Glutamatergic neuron (in vitro differentiated cells): ENCODE measurements at regions not wholly inside any gene's neighbourhood (a gene's known extent, or its start where the extent isn't known, plus 50 kb on each side); places are given as distances from the start of the nearest gene placed in this dataset.

Experiments used
- DNase-seq: peaks from one replicate; pipeline ENCODE4 v3.0.0; 2022
- H3K27ac Mint-ChIP-seq: one replicate; pipeline ENCODE4 v1.8.0; 2020; ENCODE audit warnings: mild to moderate bottlenecking, mixed read lengths, inconsistent platforms; ENCODE audit not compliant: unreplicated experiment
- H3K27me3 Mint-ChIP-seq: one replicate; pipeline ENCODE4 v1.8.0; 2020; ENCODE audit warnings: mild to moderate bottlenecking, moderate library complexity, mixed read lengths, inconsistent platforms; ENCODE audit not compliant: unreplicated experiment
- H3K36me3 Mint-ChIP-seq: one replicate; pipeline ENCODE4 v1.8.0; 2020; ENCODE audit warnings: mild to moderate bottlenecking, mixed read lengths, inconsistent platforms; ENCODE audit not compliant: unreplicated experiment
- H3K4me1 Mint-ChIP-seq: one replicate; pipeline ENCODE4 v1.8.0; 2020; ENCODE audit warnings: mild to moderate bottlenecking, low read depth, mixed read lengths, inconsistent platforms; ENCODE audit not compliant: unreplicated experiment
- H3K4me3 Mint-ChIP-seq: one replicate; pipeline ENCODE4 v1.8.0; 2020; ENCODE audit warnings: mild to moderate bottlenecking, mixed read lengths, inconsistent platforms; ENCODE audit not compliant: unreplicated experiment
- H3K9me3 Mint-ChIP-seq: one replicate; pipeline ENCODE4 v1.8.0; 2020; ENCODE audit warnings: mild to moderate bottlenecking, moderate library complexity, mixed read lengths, inconsistent platforms; ENCODE audit not compliant: unreplicated experiment
- TF ChIP-seq, protein P1 (sequence below): fragments of 200-600 bp; sonication (generic); IDR thresholded peaks from one replicate; pipeline ENCODE4 v1.5.0; 2021; ENCODE audit not compliant: partially characterized antibody, unreplicated experiment

DNA sequence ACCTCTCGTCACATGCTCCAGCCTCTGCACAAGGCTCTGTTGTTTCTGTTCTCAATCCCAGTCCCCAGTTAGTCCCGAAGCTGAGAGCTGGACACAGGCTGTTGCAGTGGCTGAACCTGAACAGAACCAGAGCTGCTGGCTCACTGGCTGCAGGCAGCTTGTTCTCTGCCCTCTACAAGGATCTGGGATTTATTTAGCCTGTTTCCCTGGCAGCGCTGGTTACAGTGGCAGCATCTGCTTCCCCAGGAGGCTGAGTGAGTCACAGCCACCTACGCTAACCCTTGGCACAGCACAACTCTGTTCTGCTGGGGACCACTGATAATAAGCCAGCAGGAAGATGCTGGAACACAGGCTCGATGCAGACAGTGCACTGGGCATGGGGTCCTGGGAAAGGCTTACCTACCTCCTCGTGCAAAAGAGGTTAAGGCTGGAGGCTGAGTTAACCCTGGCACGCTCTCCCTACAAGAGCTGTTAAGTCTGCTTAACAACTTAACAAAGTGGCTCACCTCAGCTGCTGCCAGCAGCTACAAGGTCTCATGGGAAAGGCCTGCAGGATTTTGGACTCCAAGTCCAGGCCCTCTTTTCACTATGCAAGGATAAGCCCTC, 299.6 kb downstream of the PCNX1 start:
- TF ChIP-seq, protein P1, sequence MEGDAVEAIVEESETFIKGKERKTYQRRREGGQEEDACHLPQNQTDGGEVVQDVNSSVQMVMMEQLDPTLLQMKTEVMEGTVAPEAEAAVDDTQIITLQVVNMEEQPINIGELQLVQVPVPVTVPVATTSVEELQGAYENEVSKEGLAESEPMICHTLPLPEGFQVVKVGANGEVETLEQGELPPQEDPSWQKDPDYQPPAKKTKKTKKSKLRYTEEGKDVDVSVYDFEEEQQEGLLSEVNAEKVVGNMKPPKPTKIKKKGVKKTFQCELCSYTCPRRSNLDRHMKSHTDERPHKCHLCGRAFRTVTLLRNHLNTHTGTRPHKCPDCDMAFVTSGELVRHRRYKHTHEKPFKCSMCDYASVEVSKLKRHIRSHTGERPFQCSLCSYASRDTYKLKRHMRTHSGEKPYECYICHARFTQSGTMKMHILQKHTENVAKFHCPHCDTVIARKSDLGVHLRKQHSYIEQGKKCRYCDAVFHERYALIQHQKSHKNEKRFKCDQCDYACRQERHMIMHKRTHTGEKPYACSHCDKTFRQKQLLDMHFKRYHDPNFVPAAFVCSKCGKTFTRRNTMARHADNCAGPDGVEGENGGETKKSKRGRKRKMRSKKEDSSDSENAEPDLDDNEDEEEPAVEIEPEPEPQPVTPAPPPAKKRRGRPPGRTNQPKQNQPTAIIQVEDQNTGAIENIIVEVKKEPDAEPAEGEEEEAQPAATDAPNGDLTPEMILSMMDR: no peak
- no peaks in the 10 kb centered on the region for H3K4me1 Mint-ChIP-seq
- no peak for DNase-seq
- no peak overlapping the region for H3K4me3 Mint-ChIP-seq
- H3K9me3 Mint-ChIP-seq: peaks cover 5% of the 10 kb centered on the region
- no peak overlapping the region for H3K27ac Mint-ChIP-seq
- no peaks in the 10 kb centered on the region for H3K27me3 Mint-ChIP-seq
- H3K36me3 Mint-ChIP-seq: peaks cover 11% of the 10 kb centered on the region

DNA sequence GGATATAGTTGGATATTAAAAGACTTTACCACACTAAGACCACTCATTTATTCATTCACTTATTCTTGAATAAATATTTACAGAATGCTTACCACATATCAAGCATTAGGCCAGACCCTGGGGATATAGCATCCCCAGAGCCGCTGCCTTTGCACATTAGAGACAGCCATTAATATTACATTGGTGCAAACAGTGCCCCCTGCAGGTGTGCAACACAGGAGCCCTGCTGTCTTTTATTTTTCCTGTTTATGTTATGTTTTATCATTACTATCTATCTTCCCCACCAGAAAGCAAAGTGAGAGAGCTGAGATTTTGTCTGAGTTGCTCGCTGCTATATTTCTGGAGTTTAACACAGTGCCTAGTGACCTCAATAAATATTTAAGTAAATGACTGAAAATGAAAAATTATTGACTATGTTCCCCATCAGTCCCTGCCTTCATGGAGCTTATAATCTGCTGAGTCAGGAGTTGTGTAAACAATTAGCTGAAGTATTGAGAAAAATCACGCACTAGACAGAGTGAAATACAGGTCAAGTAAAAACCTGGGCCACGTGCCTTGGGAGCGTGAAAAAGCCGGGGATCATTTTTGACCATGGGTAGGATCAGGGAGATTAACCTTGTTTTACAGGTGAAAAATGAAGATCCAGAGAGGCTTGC, 301.6 kb downstream of the PCNX1 start:
- peaks cover 7% of the 10 kb centered on the region for H3K4me1 Mint-ChIP-seq
- H3K4me3 Mint-ChIP-seq: no peak overlapping the region
- H3K27me3 Mint-ChIP-seq: no peaks in the 10 kb centered on the region
- peaks cover 5% of the 10 kb centered on the region for H3K9me3 Mint-ChIP-seq
- peaks cover 7% of the 10 kb centered on the region for H3K36me3 Mint-ChIP-seq
- DNase-seq: no peak
- TF ChIP-seq, protein P1: peak; percentile 28
- no peak overlapping the region for H3K27ac Mint-ChIP-seq

DNA sequence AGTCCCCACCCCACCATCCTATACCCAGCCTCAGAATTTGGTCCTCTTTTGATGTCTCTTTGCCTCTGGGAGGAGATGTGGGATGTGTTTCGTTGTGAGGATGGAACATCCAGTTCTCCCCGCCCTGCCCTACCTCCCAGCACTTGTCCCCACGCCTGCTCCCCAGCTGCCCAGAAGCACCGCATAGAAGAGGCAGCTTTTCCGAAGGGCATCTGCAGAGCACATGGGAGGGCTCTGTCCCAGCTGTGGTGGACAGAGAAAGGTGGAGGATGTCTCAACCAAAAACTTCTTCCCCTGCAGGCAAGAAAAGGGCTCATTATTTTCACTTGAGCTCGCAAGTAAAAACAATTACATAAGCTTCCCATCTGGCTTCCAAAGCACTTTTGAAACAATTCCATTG, 302.6 kb downstream of the PCNX1 start:
- Mint-ChIP-seq H3K9me3 (peaks cover 1% of the 10 kb centered on the region), H3K36me3 (no peaks in the 10 kb centered on the region), H3K27me3 (peaks cover 2% of the 10 kb centered on the region), H3K4me3 (no peak overlapping the region), H3K4me1 (peaks cover 7% of the 10 kb centered on the region), H3K27ac (no peak overlapping the region)
- no peak for DNase-seq
- TF ChIP-seq, protein P1: no peak

DNA sequence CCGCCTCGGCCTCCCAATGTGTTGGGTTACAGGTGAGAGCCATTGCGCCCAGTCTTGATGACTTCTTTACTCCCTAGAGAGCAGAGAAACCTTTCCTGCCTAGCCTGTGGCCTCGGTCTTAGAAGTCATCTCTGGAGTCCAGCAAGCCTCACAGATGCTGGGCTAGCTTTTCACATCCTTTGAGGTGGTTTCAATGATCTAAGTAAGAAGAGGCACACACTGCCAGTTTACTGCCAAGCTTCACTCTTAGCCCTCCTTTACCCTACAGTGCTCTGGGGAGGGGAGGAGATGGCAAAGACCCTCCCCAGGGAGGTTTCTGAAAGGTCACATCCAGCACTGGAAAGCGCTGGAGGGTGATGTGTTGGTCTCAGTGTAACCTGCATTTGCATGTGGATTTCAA, 304.8 kb downstream of the PCNX1 start:
- peaks cover 7% of the 10 kb centered on the region for H3K4me1 Mint-ChIP-seq
- TF ChIP-seq, protein P1: no peak
- H3K27me3 Mint-ChIP-seq: peaks cover 2% of the 10 kb centered on the region
- no peaks in the 10 kb centered on the region for H3K36me3 Mint-ChIP-seq
- no peak overlapping the region for H3K27ac Mint-ChIP-seq
- H3K4me3 Mint-ChIP-seq: no peak overlapping the region
- peaks cover 1% of the 10 kb centered on the region for H3K9me3 Mint-ChIP-seq
- DNase-seq: no peak

DNA sequence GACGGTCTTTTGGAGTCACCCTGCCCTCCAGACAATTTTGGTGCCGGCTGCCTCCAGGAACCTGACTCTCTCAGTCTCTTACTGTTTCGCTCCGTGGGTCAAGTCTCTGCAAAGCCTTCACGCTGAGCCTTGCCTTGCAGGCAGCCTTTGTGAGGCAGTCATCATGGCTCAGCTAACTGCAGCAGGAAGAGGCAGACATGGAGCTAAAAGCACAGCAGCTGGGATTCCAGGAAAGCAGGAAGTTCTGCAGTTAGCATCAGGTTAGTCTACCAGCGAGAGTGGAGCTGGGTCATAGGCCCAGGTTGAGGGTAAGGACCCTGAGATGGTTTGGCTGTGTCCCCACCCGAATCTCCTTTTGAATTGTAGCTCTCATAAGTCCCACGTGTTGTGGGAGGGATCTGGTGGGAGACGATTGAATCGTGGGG, 305.4 kb downstream of the PCNX1 start:
- H3K4me1 Mint-ChIP-seq: peaks cover 7% of the 10 kb centered on the region
- H3K9me3 Mint-ChIP-seq: no peaks in the 10 kb centered on the region
- TF ChIP-seq, protein P1: no peak
- H3K27ac Mint-ChIP-seq: no peak overlapping the region
- H3K36me3 Mint-ChIP-seq: no peaks in the 10 kb centered on the region
- no peak for DNase-seq
- peaks cover 2% of the 10 kb centered on the region for H3K27me3 Mint-ChIP-seq
- H3K4me3 Mint-ChIP-seq: no peak overlapping the region
